ENCODE measurements at regions not wholly inside any gene's neighbourhood (a gene's known extent, or its start where the extent isn't known, plus 50 kb on each side); places are given as distances from the start of the nearest gene placed in this dataset.
"Not testable (repeated sequence)": the region's sequence is repeated elsewhere in the genome, so short reads cannot be mapped to it uniquely, and the experiment has no call there.

DNA sequence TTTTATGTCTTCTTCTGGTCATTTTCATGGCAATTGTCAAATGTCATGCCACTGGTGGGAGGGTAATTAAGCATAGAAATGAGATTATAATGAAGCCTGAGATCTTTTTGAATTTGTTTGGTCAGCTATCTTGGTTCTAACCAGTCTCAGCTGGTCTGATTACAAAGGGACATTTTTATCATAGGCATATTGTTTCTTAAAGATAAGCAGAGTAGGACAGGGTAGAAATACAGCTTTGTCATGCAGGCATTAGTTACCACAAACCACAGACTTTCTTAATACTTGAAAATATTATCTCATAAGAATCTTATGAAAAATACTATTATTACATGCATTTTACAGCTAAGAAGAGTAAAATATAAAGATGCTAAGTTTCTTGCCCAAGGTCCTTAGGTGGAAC lies 1761.5 kb downstream of the PCDH9 start:
- DNase-seq: no peak

DNA sequence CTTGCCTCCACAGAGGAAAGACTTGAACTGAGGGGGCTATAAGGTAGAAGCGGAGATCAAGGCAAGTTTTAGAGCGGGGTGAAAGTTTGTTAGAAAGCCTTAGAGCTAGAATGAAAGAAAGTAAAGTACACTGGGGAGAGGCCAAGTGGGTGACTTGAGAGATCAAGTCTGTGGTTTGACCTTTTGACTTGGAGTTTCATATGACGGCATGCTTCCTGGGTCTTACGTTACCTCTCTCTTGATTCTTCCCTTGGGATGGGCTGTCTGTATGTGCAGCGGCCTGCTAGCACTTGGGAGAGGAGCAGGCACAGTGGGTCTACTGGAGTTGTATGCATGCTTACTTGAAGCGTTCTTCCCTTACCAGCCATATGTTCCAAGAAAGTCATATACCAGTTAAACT lies 1768.5 kb downstream of the PCDH9 start:
- DNase-seq: no peak

DNA sequence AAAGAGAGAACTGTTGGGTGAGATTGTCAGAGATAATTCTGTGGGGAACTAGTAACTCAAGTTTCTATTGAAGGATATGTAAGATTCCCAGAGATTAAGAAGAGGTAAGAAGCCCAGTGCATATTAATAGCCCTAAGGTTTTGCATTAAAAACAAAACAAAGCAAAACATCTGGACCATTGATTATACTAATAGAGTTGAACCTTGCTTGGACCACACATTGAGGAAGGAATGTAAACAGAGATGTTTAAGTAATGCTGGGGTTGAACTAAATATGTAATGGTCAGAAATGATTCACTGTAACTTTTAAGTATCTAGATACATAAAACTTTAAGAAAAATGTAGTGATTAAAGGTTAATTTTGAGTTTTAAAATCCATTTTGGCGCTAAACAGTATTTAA lies 1770.0 kb downstream of the PCDH9 start:
- no peak for DNase-seq

DNA sequence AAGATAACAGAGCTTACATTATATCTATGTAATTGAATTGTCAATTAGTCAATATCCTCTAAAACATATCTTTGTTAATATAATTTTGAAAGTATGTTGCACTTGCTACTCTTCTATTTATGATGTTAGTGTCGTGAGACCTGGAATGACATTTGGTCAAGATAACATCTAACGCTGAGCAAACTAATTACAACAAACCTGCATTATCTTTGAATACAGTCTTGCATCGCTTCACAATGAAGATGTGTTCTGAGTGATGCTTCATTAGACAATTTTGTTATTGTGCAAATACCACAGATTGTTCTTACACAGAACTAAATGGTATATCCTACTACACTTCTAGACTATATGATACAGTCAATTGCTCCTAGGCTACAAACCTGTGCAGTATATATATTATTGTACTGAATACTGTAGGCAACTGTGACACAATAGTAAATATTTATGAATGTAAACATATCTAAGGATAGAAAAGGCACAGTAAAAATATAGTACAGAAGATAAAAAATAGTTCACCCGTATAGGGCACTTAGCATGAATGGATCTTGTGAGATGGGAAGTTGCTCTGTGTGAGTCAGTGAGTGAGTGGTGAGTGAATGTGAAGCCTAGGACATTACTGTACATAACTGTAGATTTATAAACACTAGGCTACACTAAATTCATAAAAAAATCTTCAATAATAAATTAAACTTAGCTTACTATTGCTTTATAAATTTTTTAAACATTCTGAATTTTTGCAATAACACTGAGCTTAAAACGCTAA lies 1773.8 kb downstream of the PCDH9 start:
- peak; percentile 37 for DNase-seq

- no peak for DNase-seq
Measured at GRCh38 chr13:65454403-65454802, 1775.7 kb downstream of the PCDH9 start.

DNA sequence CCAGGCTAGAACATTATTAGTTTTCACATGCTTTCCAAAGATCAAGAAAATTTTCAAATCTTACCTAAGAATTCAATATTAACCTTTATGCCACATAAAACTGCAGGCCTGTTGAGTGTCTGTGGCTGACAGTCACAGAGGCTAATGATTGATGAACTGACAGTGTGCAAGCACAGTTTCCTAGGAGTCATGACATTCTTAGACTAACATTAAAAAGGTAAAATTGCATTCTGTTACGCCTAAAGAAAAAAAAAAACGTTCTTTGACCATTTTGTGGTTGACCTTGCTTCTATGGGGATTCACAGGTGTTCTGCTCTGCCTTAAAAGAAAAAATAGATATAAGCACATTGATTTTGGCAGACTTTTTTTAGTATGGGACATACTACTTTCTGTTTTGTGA lies 1776.2 kb downstream of the PCDH9 start:
- DNase-seq: no peak

DNA sequence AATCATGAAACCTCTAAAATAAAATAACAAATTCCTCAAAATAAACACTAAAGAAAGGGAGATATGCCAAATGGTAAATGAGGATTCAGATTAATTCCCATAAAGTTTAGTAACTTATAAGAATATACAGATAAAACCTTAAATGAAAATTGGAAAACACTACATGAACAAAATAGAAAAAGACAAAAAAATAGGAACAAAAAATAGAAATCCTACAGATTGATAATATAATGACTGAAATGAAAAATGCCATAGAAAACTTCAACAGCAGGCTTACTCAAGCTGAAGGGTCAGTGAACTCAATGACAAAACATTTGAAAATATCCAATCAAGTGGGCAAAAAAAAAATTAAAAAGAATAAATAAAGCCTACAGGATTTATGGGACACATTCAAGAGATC lies 1784.8 kb downstream of the PCDH9 start:
- no peak for DNase-seq

GRCh38 chr13:65435590-65435989 lies 1794.5 kb downstream of the PCDH9 start:
- no peak for DNase-seq

- DNase-seq: no peak
Measured at GRCh38 chr13:65417953-65418352, 1812.2 kb downstream of the PCDH9 start.

GRCh38 chr13:65416784-65417183 lies 1813.4 kb downstream of the PCDH9 start:
- DNase-seq: no peak

- DNase-seq: no peak
Measured at GRCh38 chr13:65414187-65414586, 1815.9 kb downstream of the PCDH9 start.

DNA sequence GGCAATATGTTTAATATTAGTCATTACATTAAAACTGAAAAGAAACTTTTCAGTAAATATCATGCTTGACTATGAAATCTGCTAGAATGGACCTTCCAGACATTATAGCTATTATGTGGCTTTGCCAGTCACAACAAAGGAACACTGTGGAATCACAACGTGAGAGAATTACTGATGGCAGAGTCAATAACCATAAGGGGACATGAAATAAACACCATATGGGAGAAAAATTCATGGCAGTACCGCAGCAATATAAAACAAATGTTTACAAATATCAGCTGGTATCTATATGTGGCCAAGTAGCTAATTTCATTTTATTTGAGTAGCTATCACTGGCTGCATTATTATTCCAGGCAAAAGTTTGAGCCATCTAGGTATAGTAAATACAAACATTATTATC lies 1818.6 kb downstream of the PCDH9 start:
- no peak for DNase-seq

GRCh38 chr13:65410791-65411190 lies 1819.3 kb downstream of the PCDH9 start:
- no peak for DNase-seq

- no peak for DNase-seq
Measured at GRCh38 chr13:65401315-65401714, 1828.8 kb downstream of the PCDH9 start.

DNA sequence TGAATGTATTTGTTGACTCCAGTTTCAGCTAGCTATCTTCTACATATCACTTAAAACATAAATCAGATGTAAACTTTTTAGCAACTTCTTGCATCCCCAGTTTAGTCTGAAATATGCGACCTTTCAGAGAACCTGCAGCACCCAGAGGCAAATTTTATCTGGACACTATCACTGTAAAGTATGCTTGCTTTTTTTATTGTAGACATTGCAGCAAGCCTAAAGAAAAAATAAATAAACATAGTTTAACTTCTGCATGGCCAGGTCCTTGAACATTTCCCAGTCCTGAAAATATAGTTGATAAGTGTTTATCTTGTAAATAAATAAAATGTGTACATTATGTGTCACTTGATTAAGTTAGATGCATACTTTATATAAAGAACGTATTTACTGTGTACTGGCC lies 1829.4 kb downstream of the PCDH9 start:
- no peak for DNase-seq

DNA sequence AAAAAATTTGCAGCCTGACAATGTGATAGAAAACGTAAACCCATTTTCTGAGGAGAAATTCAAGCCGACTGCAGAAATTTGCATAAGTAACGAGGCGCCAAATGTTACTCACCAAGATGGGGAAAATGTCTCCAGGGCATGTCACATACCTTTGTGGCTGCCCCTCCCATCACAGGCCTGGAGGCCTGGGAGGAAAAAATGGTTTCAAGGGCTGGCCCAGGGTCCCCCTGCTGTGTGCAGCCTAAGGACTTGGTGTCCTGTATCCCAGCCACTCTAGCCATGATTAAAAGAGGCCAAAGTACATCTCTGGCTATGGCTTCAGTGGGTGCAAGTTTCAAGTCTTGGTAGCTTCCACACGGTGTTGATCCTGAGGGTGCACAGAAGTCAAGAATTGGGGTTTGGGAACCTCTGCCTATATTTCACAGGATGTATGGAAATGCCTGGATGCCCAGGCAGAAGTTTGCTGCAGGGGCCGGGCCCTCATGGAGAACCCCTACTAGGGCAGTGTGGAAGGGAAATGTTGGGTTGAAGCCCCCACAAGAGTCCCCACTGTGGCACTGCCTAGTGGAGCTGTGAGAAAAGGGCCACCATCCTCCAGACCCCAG lies 1842.3 kb downstream of the PCDH9 start:
- no peak for DNase-seq

GRCh38 chr13:65378943-65379519 lies 1851.1 kb downstream of the PCDH9 start:
- peak; percentile 13 for DNase-seq

GRCh38 chr13:65378484-65378883 lies 1851.7 kb downstream of the PCDH9 start:
- DNase-seq: no peak

DNA sequence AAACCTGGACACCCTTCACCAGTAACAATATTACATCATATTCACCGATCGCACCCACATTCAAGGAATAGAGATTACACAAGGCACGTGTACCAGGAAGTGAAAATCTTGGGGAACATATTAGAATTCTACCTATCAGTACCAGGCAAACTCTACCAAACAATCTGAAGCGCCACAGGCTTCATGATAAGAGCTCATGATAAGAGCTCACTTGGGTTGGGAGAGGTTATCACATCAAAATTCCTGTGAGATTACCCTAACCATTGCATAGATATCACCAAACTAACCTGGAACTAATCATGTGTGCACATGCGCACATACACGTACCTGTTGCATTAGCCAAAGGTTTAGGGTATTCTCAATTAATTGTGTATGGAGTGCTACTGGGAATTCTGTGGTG lies 1861.3 kb downstream of the PCDH9 start:
- no peak for DNase-seq

DNA sequence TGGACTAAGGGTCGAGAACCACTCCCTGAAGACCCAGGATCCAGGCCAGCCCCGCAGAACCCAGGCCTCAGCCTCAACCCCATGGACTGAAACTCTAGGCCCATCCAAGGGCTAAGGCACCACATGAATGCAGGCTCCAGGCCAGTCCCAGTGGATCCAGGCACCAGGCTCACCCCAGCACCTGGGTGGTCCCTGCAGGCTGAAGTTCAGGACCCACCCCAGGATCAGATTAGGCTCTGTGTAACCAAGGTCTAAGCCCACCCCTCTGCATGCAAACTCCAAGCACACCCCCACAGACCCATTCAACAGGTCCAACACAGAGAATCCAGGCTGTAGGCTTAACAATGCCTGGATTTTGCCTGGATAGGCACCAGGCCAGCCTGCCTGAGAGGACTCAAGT lies 1876.2 kb downstream of the PCDH9 start:
- no peak for DNase-seq

GRCh38 chr13:65353150-65353549 lies 1877.0 kb downstream of the PCDH9 start:
- not testable (repeated sequence) for DNase-seq

GRCh38 chr13:65347420-65348030 lies 1882.6 kb downstream of the PCDH9 start:
- no peak for DNase-seq

GRCh38 chr13:65343898-65344663 lies 1886.1 kb downstream of the PCDH9 start:
- DNase-seq: no peak

All from DMS53 (cell line).